SK-N-SH (cell line): ENCODE measurements at regions not wholly inside any gene's neighbourhood (a gene's known extent, or its start where the extent isn't known, plus 50 kb on each side); places are given as distances from the start of the nearest gene placed in this dataset.

ENCODE experiments used
- ELF1 ChIP-seq: IDR thresholded peaks from 2 replicates; pipeline ENCODE4 v1.4.0; 2012
- JUND ChIP-seq: IDR thresholded peaks from 2 replicates; pipeline ENCODE4 v1.4.0; 2012
- POLR2AphosphoS5 ChIP-seq: IDR thresholded peaks from 2 replicates; pipeline ENCODE4 v1.6.1; 2012; ENCODE audit warnings: low read depth, low read length
- YY1 ChIP-seq: IDR thresholded peaks from 2 replicates; pipeline ENCODE4 v1.4.0; 2012; ENCODE audit warnings: low read depth, mild to moderate bottlenecking
- TF ChIP-seq, protein P1 (sequence below): fragments of 200-600 bp; sonication (generic); IDR thresholded peaks from 2 replicates; pipeline ENCODE4 v1.6.1; 2017; ENCODE audit warnings: antibody characterized with exemption, mild to moderate bottlenecking, moderate library complexity
- TF ChIP-seq, protein P2 (sequence below): IDR thresholded peaks from 2 replicates; pipeline ENCODE4 v1.4.0; 2012; ENCODE audit warnings: low read depth, borderline replicate concordance

DNA sequence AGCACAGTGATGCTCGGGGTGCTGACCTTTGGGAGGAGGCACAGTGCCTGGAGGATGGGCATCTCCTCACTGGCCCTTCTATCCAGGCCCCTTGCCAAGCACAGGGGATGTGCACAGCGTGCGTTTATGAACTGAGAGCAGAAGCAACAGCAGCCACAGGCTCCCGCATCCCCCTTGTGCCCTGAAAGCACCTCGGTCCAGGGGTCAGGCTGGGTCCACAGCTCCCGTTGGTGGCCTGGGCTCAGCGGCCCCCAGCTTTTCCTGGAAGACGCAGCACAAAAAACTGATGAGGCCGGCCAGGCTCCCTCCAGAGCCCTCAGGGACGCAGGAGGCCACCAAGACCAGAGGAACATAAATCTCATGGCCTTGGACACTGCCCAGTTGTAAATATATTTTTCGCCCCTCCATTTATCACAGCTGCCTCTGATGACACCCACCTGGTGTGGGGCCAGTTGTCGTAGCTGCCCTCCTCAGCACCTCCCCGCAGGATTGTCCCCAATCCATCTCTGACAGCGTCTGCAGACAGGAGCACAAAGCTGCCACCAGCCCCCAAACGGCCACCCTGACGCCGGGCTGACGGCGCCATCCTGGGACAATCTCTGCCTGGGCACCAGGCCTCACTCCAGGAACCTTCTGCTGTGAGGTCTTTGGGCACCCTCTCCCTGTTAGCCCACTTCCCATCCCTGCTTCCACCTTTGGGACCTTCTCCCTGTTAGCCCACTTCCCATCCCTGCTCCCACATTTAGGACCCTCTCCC is 203.1 kb downstream of the BRD1 start:
- TF ChIP-seq, protein P1, sequence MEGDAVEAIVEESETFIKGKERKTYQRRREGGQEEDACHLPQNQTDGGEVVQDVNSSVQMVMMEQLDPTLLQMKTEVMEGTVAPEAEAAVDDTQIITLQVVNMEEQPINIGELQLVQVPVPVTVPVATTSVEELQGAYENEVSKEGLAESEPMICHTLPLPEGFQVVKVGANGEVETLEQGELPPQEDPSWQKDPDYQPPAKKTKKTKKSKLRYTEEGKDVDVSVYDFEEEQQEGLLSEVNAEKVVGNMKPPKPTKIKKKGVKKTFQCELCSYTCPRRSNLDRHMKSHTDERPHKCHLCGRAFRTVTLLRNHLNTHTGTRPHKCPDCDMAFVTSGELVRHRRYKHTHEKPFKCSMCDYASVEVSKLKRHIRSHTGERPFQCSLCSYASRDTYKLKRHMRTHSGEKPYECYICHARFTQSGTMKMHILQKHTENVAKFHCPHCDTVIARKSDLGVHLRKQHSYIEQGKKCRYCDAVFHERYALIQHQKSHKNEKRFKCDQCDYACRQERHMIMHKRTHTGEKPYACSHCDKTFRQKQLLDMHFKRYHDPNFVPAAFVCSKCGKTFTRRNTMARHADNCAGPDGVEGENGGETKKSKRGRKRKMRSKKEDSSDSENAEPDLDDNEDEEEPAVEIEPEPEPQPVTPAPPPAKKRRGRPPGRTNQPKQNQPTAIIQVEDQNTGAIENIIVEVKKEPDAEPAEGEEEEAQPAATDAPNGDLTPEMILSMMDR: no peak
- no peak for TF ChIP-seq ELF1
- TF ChIP-seq POLR2AphosphoS5: no peak
- TF ChIP-seq, protein P2, sequence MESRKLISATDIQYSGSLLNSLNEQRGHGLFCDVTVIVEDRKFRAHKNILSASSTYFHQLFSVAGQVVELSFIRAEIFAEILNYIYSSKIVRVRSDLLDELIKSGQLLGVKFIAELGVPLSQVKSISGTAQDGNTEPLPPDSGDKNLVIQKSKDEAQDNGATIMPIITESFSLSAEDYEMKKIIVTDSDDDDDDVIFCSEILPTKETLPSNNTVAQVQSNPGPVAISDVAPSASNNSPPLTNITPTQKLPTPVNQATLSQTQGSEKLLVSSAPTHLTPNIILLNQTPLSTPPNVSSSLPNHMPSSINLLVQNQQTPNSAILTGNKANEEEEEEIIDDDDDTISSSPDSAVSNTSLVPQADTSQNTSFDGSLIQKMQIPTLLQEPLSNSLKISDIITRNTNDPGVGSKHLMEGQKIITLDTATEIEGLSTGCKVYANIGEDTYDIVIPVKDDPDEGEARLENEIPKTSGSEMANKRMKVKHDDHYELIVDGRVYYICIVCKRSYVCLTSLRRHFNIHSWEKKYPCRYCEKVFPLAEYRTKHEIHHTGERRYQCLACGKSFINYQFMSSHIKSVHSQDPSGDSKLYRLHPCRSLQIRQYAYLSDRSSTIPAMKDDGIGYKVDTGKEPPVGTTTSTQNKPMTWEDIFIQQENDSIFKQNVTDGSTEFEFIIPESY: no peak
- no peak for TF ChIP-seq YY1
- no peak for TF ChIP-seq JUND
